ENCODE measurements at regions not wholly inside any gene's neighbourhood (a gene's known extent, or its start where the extent isn't known, plus 50 kb on each side); places are given as distances from the start of the nearest gene placed in this dataset.

- H3K36me3 ChIP-seq (replicated peaks in 1 of 2; ENCODE audit: control insufficient read depth in 1 of 2, insufficient read depth in 2 of 2, low read length in 2 of 2), result no peaks in the 10 kb centered on the region
- Mint-ChIP-seq H3K4me1 (peaks cover 24% of the 10 kb centered on the region), H3K4me3 (peak overlapping the region; percentile 90 to 96), H3K27me3 (ENCODE audit: low read depth in 3 of 3) (no peaks in the 10 kb centered on the region), H3K27ac (peak overlapping the region; percentile 66 to 98 (median 97)), H3K9me3 (peaks cover 0 to 5% (median 0%) of the 10 kb centered on the region in 7 donors), H3K36me3 (peaks cover 0 to 4% of the 10 kb centered on the region in 2 donors)
- H4K20me1 ChIP-seq (ENCODE audit: insufficient read depth, low read length), result no peaks in the 10 kb centered on the region
- peak overlapping the region; percentile 80 to 97 for H3K27ac ChIP-seq (ENCODE audit: low read depth in 1 of 2, low read length in 2 of 2)
- TF ChIP-seq CTCF (IDR thresholded peaks at IDR 0.05), result no peak
- no peak for DNase-seq
- peak overlapping the region; percentile 73 for H3K4me2 ChIP-seq (replicated peaks; ENCODE audit: extremely low read depth, low read length, poor library complexity, severe bottlenecking)
- H3K4me3 ChIP-seq (replicated peaks in 1 of 3; ENCODE audit: low read depth in 2 of 3, low read length in 3 of 3), result peak overlapping the region in 2 of 3 experiments; percentile 91 to 99
- peak overlapping the region; percentile 87 for H2AFZ ChIP-seq (ENCODE audit: insufficient read depth, low read depth, low read length, poor library complexity, severe bottlenecking)
- peak overlapping the region; percentile 84 for H3K9ac ChIP-seq (ENCODE audit: insufficient read depth, low read length, poor library complexity, severe bottlenecking)
- peaks cover 15 to 18% of the 10 kb centered on the region in 2 donors for H3K4me1 ChIP-seq (ENCODE audit: control insufficient read depth in 1 of 2, insufficient read depth in 2 of 2, low read length in 2 of 2)
- WGBS (ENCODE audit: insufficient coverage), result 31% methylated on average over 3 of the region's 3 CpGs
- intact Hi-C loops (cut with micrococcal nuclease), result loop anchor here in 1 of 2 donors (10.0 kb wide), 1 partner anchor 50 kb away; no protein-coding TSS in a partner anchor
- peaks cover 16% of the 10 kb centered on the region for H3K79me2 ChIP-seq (ENCODE audit: insufficient read depth, low read length)
- no peaks in the 10 kb centered on the region for H3K9me3 ChIP-seq (replicated peaks in 1 of 2; ENCODE audit: control insufficient read depth in 1 of 2, insufficient read depth in 1 of 2, low read length in 2 of 2)
- no peaks in the 10 kb centered on the region for H3K27me3 ChIP-seq (ENCODE audit: control insufficient read depth in 2 of 2, insufficient read depth in 2 of 2, low read length in 2 of 2)
These were observed 1110.2 kb downstream of the TAF11L14 start for GRCh38 chr5:18744441-18744840.

- peak overlapping the region; percentile 90 to 96 for H3K4me3 Mint-ChIP-seq
- no peak for TF ChIP-seq CTCF (IDR thresholded peaks at IDR 0.05)
- H3K27ac Mint-ChIP-seq, result peak overlapping the region; percentile 95 to 98 (median 97)
- Histone ChIP-seq H3K4me2 (replicated peaks; ENCODE audit: extremely low read depth, low read length, poor library complexity, severe bottlenecking) (peak overlapping the region; percentile 73), H3K36me3 (replicated peaks in 1 of 2; ENCODE audit: control insufficient read depth in 1 of 2, insufficient read depth in 2 of 2, low read length in 2 of 2) (no peaks in the 10 kb centered on the region), H3K4me1 (ENCODE audit: control insufficient read depth in 1 of 2, insufficient read depth in 2 of 2, low read length in 2 of 2) (peaks cover 15 to 18% of the 10 kb centered on the region in 2 donors), H3K4me3 (replicated peaks in 1 of 3; ENCODE audit: low read depth in 2 of 3, low read length in 3 of 3) (peak overlapping the region; percentile 71 to 99 (median 91)), H2AFZ (ENCODE audit: insufficient read depth, low read depth, low read length, poor library complexity, severe bottlenecking) (peak overlapping the region; percentile 87), H3K27ac (ENCODE audit: low read depth in 1 of 2, low read length in 2 of 2) (peak overlapping the region; percentile 80 to 97), H4K20me1 (ENCODE audit: insufficient read depth, low read length) (no peaks in the 10 kb centered on the region), H3K9ac (ENCODE audit: insufficient read depth, low read length, poor library complexity, severe bottlenecking) (peak overlapping the region; percentile 84), H3K79me2 (ENCODE audit: insufficient read depth, low read length) (peaks cover 16% of the 10 kb centered on the region), H3K9me3 (replicated peaks in 1 of 2; ENCODE audit: control insufficient read depth in 1 of 2, insufficient read depth in 1 of 2, low read length in 2 of 2) (no peaks in the 10 kb centered on the region), H3K27me3 (ENCODE audit: control insufficient read depth in 2 of 2, insufficient read depth in 2 of 2, low read length in 2 of 2) (no peaks in the 10 kb centered on the region)
- intact Hi-C loops (cut with micrococcal nuclease), result loop anchor here in 1 of 2 donors (10.0 kb wide), 1 partner anchor 51 kb away; no protein-coding TSS in a partner anchor
- no peaks in the 10 kb centered on the region for H3K27me3 Mint-ChIP-seq (ENCODE audit: low read depth in 3 of 3)
- peaks cover 0 to 4% of the 10 kb centered on the region in 2 donors for H3K36me3 Mint-ChIP-seq
- peak in 1 of 3 donors; percentile 7 for DNase-seq
- WGBS (ENCODE audit: insufficient coverage), result 29% methylated on average over 12 of the region's 13 CpGs
- peaks cover 23% of the 10 kb centered on the region for H3K4me1 Mint-ChIP-seq
- H3K9me3 Mint-ChIP-seq, result peaks cover 0 to 5% (median 2%) of the 10 kb centered on the region in 7 donors
These were observed 1111.1 kb downstream of the TAF11L14 start for GRCh38 chr5:18745042-18745987.

Measured in CD14-positive monocyte (primary cell).